NB4 (cell line): ENCODE measurements at regions not wholly inside any gene's neighbourhood (a gene's known extent, or its start where the extent isn't known, plus 50 kb on each side); places are given as distances from the start of the nearest gene placed in this dataset.

Experiments used
- DNase-seq: peaks from one replicate; pipeline ENCODE4 v3.0.0; 2010; ENCODE audit warnings: low read depth
- H3K4me3 ChIP-seq: one replicate; pipeline ENCODE4 v1.5.1; 2011; ENCODE audit warnings: mild to moderate bottlenecking, low read depth, low read length, moderate library complexity
- MYC ChIP-seq: IDR thresholded peaks from 2 replicates; pipeline ENCODE4 v1.6.1; 2011; ENCODE audit warnings: low read depth, low read length
- POLR2A ChIP-seq: IDR thresholded peaks from 2 replicates; pipeline ENCODE4 v1.6.1; 2011; ENCODE audit warnings: mild to moderate bottlenecking; ENCODE audit not compliant: insufficient read length; ENCODE audit errors: extremely low read depth
- TF ChIP-seq, protein P1 (sequence below): IDR thresholded peaks from one replicate; pipeline ENCODE4 v1.5.1; 2012; ENCODE audit warnings: low read depth, low read length
- TF ChIP-seq, protein P2 (sequence below): IDR thresholded peaks from 2 replicates; pipeline ENCODE4 v1.6.1; 2011; ENCODE audit warnings: low read depth, low read length

DNA sequence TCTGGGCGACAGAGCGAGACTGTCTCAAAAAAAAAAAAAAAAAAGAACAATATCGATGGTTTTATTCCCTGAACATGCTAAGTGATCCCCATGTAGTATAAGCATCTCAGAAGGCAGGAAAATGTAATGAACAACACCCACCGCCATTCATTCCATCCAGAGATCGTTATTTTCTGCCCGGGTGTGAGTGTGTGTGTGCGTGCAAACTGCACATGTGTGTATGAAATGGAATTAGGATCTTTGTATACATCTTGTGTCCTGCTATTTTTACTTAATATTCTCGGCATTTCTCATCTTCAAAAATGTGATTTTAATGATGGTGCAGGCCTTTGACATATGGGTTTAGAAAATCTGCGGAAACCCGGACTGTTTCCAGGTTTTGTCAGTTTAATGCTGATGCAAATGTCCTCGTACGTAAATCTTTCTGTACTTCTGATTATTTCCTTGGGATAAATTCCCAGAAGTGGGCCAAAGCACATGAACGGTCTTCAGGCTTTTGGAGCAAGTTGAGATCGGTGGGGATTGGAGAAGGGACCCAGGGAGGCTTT lies 254.8 kb downstream of the SEC14L1 start:
- no peak for DNase-seq
- H3K4me3 ChIP-seq = no peak overlapping the region
- TF ChIP-seq, protein P1, sequence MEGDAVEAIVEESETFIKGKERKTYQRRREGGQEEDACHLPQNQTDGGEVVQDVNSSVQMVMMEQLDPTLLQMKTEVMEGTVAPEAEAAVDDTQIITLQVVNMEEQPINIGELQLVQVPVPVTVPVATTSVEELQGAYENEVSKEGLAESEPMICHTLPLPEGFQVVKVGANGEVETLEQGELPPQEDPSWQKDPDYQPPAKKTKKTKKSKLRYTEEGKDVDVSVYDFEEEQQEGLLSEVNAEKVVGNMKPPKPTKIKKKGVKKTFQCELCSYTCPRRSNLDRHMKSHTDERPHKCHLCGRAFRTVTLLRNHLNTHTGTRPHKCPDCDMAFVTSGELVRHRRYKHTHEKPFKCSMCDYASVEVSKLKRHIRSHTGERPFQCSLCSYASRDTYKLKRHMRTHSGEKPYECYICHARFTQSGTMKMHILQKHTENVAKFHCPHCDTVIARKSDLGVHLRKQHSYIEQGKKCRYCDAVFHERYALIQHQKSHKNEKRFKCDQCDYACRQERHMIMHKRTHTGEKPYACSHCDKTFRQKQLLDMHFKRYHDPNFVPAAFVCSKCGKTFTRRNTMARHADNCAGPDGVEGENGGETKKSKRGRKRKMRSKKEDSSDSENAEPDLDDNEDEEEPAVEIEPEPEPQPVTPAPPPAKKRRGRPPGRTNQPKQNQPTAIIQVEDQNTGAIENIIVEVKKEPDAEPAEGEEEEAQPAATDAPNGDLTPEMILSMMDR = no peak
- no peak for TF ChIP-seq POLR2A
- no peak for TF ChIP-seq MYC
- TF ChIP-seq, protein P2, sequence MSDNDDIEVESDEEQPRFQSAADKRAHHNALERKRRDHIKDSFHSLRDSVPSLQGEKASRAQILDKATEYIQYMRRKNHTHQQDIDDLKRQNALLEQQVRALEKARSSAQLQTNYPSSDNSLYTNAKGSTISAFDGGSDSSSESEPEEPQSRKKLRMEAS = no peak

GRCh38 chr17:77396610-77397009 lies 255.8 kb downstream of the SEC14L1 start:
- no peak for DNase-seq
- no peak for TF ChIP-seq POLR2A
- no peak overlapping the region for H3K4me3 ChIP-seq

DNA sequence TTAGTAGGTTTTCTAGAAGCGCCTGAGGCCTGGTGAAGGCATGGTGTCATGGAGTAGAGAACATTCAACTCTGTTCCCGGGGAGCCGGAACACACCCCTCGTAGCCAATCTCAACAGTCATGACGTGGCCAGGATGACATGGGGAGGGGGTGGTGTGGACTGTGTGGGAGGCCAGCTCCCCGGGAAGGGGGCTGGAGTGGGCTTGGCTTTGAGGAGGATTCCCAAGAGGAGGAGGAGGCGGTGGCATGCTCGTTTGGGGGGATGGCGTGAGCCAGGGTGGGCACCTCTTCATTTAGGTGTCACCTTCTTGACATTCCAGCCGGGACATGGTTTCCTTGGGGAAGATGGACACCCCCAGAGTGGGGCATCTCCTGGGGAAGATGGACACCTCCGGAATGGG lies 257.5 kb downstream of the SEC14L1 start:
- H3K4me3 ChIP-seq = no peak overlapping the region
- DNase-seq = no peak
- TF ChIP-seq POLR2A (no peak), MYC (no peak)
- TF ChIP-seq, protein P1 = no peak
- TF ChIP-seq, protein P2 = no peak

- no peak for DNase-seq
- no peak overlapping the region for H3K4me3 ChIP-seq
- TF ChIP-seq, protein P1 = no peak
- TF ChIP-seq, protein P2 = no peak
- TF ChIP-seq MYC (no peak), POLR2A (no peak)
These were observed 258.7 kb downstream of the SEC14L1 start for GRCh38 chr17:77399319-77399957.

DNA sequence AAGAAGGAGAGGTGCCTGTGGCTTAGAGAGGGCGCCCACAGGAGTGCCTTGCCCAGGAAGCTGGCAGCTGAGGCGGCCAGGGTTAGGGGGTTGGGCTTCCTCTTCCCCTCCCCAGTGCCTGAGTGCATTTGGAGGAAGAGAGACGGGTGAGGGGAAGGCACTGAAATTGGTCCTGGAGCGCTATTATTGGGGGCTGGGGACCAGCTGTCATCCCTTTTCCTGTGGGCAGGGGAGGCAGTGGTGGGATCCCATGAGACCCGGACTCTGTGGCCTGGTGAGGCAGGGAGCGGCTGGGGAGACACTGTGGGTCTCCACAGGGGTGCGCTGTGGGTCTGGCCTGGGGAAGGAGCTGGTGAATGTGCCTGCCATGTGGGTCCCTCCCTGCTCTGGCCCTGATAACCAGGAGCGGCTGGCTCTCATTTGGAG lies 259.7 kb downstream of the SEC14L1 start:
- no peak overlapping the region for H3K4me3 ChIP-seq
- DNase-seq = peak; percentile 95
- TF ChIP-seq MYC (peak; percentile 92), POLR2A (no peak)
- TF ChIP-seq, protein P2 = peak; percentile 79
- TF ChIP-seq, protein P1 = peak; percentile 77

GRCh38 chr17:77402159-77402731 lies 261.5 kb downstream of the SEC14L1 start:
- no peak overlapping the region for H3K4me3 ChIP-seq
- no peak for DNase-seq
- TF ChIP-seq, protein P2 = no peak
- TF ChIP-seq, protein P1 = no peak
- no peak for TF ChIP-seq POLR2A
- TF ChIP-seq MYC = no peak
